ENCODE measurements at regions not wholly inside any gene's neighbourhood (a gene's known extent, or its start where the extent isn't known, plus 50 kb on each side); places are given as distances from the start of the nearest gene placed in this dataset.

- in situ Hi-C loops (cut with HindIII; ENCODE audit: low sequenced_read_pairs): no loop called here
- H3K4me3 ChIP-seq (ENCODE audit: low read depth, low read length): no peak overlapping the region
- no peak for TF ChIP-seq CTCF (IDR thresholded peaks at IDR 0.05; ENCODE audit: low read depth, low read length)
- peak; percentile 72 for DNase-seq (ENCODE audit: low read depth, low spot score)
Observed at GRCh38 chr4:83850435-83850834, 314.5 kb downstream of the GPAT3 start.

DNA sequence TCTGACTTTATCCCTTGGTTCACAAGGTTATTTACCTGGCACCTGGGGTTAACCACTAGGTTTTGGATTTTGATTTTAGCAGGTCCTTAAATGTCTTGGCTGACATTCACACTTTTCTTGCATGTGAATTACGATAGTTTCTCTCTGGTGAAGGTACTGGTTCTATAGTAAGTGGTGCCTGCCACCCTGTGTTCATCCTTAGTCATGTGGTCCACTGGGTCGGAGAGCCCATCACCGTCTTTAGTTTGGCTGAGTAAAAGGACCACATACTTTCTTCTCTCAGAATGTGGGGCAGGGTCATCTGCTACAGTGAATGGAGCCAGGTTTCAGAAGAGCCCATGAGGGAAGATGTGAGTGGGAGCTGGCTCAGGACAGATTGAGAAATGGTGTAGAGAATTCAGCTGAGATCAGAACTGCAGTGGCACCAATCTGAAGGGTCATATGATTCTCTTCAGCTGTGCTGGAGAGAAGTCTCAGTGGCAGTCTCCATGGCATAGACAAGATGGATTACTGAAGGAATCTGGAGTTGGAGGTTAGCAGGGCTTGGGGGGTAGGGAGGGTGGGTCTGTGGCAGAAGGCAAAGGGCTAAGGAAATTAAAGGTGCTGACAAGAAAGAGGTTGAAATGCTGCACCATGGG, 310.4 kb downstream of the GPAT3 start:
- no peak for DNase-seq (ENCODE audit: low read depth, low spot score)
- no peak for TF ChIP-seq CTCF (IDR thresholded peaks at IDR 0.05; ENCODE audit: low read depth, low read length)
- no peak overlapping the region for H3K4me3 ChIP-seq (ENCODE audit: low read depth, low read length)
- in situ Hi-C loops (cut with HindIII; ENCODE audit: low sequenced_read_pairs): no loop called here

GRCh38 chr4:83839615-83840014, 303.7 kb downstream of the GPAT3 start:
- no peak overlapping the region for H3K4me3 ChIP-seq (ENCODE audit: low read depth, low read length)
- TF ChIP-seq CTCF (IDR thresholded peaks at IDR 0.05; ENCODE audit: low read depth, low read length): no peak
- in situ Hi-C loops (cut with HindIII; ENCODE audit: low sequenced_read_pairs): no loop called here
- DNase-seq (ENCODE audit: low read depth, low spot score): no peak

DNA sequence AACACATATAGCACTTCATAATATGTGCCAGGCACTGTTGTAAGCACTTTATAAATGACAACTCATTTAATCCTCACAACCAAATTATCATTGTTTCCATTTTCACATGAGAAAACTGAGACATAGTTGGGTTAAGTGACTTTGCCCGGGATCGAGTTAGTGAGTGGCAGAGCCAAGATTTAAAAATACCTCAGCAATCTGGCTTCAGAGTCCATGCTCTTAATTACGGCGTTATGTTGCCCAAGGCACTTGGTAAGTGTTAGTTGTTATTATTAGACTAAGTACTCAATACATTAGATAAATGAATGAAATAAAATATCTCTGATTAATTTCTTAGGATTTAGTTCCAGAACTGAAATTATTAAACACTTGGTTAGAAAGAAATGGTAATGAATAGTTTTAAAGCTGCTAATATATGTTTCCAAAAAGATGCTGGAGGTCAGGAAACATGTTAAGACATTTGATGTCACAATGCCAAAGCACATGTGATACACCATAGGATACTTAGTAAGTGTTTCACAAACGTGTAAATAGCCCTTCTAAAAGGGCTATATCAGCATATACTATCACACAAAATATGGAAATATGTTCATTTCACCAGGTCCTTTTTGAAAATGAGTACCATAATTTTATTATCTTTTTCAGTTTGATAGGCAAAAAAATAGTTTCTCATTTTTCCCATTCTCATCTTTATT, 301.9 kb downstream of the GPAT3 start:
- in situ Hi-C loops (cut with HindIII; ENCODE audit: low sequenced_read_pairs): no loop called here
- no peak for TF ChIP-seq CTCF (IDR thresholded peaks at IDR 0.05; ENCODE audit: low read depth, low read length)
- H3K4me3 ChIP-seq (ENCODE audit: low read depth, low read length): no peak overlapping the region
- no peak for DNase-seq (ENCODE audit: low read depth, low spot score)

GRCh38 chr4:83833920-83834319, 298.0 kb downstream of the GPAT3 start:
- no peak for TF ChIP-seq CTCF (IDR thresholded peaks at IDR 0.05; ENCODE audit: low read depth, low read length)
- in situ Hi-C loops (cut with HindIII; ENCODE audit: low sequenced_read_pairs): no loop called here
- DNase-seq (ENCODE audit: low read depth, low spot score): no peak
- no peak overlapping the region for H3K4me3 ChIP-seq (ENCODE audit: low read depth, low read length)

GRCh38 chr4:83832110-83832825, 296.4 kb downstream of the GPAT3 start:
- TF ChIP-seq CTCF (IDR thresholded peaks at IDR 0.05; ENCODE audit: low read depth, low read length): no peak
- no peak overlapping the region for H3K4me3 ChIP-seq (ENCODE audit: low read depth, low read length)
- in situ Hi-C loops (cut with HindIII; ENCODE audit: low sequenced_read_pairs): no loop called here
- DNase-seq (ENCODE audit: low read depth, low spot score): no peak
